GM21786 (cell line): ENCODE measurements at regions not wholly inside any gene's neighbourhood (a gene's known extent, or its start where the extent isn't known, plus 50 kb on each side); places are given as distances from the start of the nearest gene placed in this dataset.
"Not testable (repeated sequence)": the region's sequence is repeated elsewhere in the genome, so short reads cannot be mapped to it uniquely, and the experiment has no call there.

Experiments
- ATAC-seq: cut with Tn5 transposase; IDR thresholded peaks from one replicate; pipeline ENCODE4 v1.9.1; 2021; ENCODE audit not compliant: unreplicated experiment

DNA sequence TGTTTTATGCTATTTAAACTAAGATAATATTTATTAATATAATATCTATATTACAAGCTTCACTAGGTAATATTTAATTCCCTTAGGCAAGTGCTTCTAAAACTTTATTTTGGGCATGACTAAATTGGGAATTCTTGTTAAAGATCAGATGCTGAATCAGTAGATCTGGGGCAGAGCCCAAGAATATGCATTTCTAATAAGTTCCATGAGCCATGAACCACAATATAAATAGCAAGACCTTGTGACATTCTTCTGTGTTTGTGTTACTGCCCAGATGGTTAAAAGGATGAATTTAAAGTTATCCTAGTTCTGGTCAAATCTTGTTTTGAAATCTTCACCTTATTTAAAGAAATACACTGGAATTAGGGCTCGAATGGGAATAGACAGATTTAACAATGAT is 258.4 kb upstream of the CACNA2D1 start:
- ATAC-seq: no peak

DNA sequence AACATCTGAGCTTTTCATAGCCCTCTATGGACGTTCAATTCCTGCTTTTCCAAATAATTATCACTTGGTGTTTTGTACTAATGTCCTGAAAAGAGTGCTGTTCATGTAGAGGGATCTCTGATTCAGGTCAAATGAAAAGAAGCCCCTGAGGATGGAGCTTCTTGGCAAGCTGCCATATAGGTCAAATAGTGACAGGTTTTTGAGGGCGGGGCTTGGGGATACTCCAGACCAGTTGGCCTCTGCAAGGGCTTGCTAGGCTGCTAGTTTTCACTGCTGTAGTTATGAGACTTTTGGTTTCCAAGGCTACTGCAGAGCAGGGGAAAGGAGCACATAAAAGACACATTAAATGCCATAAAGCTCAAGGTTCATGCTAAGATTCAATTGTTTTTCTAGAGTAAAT is 257.2 kb upstream of the CACNA2D1 start:
- no peak for ATAC-seq

DNA sequence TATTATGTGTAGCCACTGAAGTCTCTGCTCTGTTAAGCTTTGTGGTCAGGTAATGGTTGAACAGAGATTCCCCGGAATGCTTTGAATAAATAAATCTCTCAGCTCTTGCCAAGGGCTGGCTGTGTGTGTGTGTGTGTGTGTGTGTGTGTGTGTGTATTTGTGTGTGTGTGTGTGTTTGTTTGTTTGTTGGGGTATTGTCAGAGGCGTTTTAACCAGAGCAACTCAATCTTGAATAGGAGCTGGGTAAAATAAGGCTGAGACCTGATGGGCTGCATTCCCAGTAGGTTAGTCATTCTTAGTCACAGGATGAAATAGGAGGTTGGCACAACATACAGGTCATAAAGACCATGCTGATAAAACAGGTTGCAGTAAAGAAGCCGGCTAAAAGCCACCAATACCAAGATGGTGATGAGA is 256.2 kb upstream of the CACNA2D1 start:
- no peak for ATAC-seq

DNA sequence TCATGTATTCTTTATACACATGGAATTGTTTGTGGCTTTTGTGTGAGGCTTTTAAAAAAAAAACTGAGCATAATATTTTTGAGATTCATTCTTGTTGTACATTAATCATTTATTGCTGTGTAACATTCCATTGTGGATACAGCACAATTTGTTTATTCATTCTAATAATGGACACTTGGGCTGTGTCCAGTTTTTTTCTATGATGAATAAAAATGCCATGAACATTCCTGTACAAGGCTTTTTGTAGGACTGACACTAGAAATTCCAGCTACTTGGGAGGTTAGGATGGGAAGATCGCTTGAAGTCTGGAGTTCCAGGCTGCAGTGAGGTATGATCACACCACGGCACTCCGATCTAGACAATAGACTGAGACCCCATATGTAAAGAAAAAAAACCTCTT is 254.3 kb upstream of the CACNA2D1 start:
- ATAC-seq: no peak

DNA sequence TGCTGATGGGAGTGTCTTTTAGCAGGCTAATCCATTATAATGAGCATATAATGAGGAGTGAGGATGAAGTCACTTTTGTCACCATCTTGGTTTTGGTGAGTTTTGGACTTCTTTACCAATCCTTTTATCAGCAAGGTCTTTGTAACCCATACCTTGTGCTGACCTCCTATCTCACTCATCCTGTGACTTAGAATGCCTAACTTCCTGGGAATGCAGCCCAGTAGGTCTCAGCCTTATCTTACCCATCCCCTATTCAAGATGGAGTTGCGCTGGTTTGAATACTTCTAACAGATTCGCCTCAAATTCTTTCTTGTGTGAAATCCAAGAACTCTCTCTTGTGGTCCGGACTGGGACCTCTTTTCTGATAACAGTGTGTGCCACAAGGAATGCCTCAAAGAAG is 253.1 kb upstream of the CACNA2D1 start:
- ATAC-seq: no peak

DNA sequence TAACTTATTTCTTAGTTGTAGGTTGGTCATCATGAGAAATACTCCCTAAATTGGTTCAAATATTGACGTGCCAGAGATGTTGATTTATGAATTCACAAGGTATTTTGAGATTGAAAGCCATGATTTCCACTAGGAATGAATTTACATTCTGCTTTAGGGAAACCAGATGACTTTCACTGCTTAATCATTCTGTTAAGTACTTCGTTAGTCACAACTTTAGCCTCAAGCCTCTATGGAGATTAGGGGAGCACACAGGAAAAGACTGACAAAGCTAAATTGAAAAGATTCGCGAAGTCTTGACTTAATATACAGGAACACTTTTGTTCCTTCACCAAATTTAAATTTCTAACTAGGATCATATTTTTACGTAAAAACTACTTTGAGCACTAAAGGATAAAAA is 250.4 kb upstream of the CACNA2D1 start:
- ATAC-seq: no peak

DNA sequence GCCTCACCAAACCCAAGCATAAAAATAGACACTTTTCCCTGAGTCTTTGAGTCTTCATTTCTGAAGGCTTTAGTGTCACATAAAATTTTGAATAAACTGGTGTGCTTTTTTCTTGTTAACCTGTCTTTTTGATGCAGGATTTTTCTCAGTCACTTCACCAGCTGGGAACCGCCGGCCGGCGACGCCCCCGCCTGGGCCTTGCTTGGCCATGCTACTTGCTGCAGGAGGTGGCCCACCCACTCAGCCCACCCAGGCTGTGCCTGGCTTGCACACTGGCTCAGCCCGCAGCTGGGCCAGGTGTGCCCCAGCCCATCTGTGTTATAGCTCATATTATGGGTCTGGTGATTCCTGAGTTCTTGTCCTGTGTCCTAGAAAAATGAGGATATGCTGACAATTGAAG is 247.4 kb upstream of the CACNA2D1 start:
- no peak for ATAC-seq

DNA sequence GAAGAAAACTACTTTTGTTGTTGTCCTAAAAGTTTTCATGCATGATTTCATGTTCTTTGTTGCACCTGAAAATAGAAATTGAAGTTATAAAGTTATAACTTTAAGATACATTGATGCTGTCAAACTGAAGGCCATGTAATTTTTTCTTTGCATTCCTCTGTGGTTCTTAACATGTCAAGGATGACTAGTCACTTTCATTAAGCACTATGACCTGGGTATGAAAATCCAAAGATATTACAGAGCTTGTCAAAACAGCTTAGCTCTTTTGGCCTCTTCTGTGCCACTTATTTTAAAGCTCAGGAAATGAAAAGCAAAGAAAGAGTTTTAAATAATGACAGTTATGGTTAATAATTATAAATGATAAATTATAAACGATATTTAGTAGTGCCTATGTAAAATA is 241.6 kb upstream of the CACNA2D1 start:
- no peak for ATAC-seq

DNA sequence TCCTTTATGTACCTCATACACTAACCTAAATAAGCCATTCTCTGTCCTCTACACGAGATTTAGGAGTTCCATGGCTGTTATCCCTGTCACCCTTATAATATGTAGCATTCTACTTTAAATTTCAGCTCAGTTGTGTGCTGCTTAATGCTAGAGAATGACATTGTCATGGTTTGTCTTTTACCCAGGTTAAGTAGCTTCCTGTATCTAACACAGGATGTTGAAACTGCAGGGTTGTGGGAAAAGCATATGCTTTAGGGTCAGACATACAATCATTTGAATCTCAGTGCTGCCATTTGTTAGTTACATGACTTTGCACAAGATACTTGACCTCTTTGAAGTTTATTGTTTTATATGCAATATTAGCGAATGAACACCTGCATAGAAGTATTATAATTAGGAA is 235.1 kb upstream of the CACNA2D1 start:
- ATAC-seq: no peak

DNA sequence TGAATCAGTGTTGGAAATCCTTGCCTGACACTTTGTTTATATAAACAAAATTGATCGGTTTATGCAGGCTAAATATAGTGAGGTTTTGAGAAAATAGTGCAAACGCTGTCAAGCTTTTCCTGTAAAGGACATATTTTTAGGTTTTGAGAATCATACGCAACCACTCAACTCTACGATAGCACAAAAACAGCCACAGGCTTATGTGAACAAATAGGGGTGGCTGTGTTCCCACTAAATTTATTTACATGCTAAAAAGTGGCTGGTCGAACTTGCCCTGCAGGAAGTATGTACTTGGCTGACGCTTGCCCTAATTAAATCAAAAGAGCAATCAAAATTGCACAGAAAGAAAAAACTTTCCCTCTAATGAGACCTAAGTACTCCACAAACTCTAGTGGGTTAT is 234.7 kb upstream of the CACNA2D1 start:
- ATAC-seq: no peak

DNA sequence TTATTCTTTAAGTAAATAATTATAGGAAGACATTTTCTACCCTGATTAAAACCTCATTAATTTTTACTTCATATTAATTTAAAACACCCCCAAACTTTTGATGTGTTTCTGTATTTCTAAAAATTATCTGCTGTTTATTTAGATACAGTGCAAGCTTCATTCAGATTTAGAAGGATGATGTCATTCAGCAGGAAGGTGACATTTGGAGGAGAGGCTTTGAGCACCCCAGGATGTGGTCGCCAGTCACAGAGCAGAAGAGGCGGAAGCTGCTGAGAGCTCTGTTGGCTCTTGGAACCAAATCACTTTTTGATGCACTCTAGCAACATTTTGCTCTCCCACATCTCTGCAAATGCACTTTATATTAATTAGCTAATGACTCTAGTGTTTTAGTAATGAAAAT is 233.9 kb upstream of the CACNA2D1 start:
- ATAC-seq: peak; percentile 66

DNA sequence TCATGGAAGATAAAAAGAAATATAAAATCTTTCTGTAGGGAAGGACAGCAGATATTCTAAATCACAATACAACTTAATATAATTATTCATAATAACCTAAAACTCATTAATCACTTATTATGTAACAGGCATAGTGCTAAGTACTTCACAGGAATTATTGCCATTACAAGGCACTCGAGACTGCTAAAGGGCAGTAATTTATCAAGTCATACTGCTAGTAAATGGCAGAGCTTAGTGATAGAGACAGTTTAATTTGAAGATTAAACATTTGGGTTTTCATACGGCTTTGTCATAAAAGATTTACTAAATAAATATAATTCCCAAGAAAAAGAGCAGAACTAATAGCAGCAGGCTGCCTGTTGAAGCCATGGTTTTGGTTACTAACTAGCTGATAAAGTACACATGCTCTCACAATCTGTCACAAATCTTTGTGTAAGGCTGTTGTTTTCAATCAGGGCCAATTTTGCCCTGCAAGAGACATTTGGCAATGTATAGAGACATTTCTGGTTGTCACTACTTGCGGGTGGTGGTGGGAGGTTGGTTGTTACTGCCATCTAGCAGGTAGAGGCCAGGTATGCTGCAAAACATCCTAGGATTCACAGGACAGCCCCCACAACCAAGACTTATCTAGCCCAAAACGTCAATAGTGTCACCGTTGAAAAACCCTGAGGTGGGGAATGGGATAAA is 233.3 kb upstream of the CACNA2D1 start:
- ATAC-seq: no peak

DNA sequence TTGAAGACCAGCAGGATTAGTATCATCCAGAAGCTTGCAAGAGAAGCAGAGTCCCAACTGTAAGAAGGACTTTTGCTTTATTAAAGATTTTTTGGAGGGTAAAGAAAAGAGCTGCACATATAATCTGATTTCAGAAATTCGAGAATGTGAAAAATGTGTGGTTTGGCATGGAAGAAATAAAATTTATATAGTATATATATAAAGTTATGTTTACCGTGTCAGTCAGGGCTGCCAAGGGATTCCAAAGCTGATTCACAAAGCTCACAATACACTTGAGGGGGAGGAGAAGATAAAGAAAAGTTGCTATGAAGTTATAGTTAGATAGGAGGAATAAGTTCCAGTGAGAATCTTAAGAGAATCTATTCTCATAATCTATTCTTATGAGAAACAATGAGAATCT is 231.8 kb upstream of the CACNA2D1 start:
- no peak for ATAC-seq

DNA sequence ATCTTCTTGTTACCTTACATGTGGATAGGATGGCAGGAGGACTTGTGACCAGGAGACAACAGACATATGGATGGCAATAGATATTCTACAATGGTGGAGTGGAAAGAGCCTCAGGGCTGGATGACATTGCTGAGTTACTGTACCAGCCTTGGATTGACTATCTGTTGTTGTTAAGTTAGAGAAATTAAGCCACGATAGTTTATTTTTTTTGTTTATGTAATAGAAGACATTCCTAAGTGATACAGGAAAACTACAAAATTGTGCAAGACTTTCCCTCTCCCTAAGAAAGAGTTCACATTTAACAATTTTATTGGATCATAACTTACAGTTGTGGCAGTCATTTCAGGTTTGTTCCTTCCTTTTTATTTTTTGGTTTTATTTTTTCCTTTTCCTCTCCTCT is 230.7 kb upstream of the CACNA2D1 start:
- no peak for ATAC-seq

DNA sequence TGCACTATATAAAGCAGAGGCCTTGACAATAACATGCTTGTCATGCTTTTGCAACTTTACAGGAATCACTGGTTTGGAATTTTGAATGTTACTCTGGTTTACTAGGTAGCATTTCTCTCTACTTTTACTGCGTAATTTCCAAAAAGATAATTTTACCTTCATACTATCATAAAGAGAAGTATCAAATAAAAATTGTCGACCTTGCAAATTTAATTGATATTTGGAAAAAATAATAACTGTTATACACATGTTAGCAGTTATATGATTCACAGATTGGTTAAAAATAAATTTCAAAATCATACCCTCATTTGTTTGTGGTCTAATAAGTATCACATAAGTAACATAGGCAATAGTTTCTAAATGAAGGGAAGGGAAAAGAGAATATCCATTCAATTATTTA is 228.5 kb upstream of the CACNA2D1 start:
- no peak for ATAC-seq

DNA sequence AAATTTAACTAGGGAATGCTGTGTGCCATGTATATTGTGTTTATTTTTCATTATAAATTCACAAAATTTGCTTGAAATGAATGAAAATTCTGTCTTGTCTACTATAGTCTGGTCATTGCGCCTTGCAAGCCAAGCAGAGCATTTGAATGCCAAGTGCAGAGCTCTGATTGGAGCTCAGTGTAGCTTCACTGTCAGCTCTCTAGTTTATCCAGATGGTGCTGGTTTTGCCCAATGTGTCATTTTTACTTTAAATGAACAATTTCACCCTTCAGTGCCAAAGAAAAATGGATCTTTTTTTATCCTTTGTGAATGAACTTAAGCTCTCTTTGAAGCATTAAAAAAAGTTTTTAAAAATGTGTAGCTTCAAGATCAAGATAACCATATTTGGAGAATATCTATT is 225.6 kb upstream of the CACNA2D1 start:
- no peak for ATAC-seq

DNA sequence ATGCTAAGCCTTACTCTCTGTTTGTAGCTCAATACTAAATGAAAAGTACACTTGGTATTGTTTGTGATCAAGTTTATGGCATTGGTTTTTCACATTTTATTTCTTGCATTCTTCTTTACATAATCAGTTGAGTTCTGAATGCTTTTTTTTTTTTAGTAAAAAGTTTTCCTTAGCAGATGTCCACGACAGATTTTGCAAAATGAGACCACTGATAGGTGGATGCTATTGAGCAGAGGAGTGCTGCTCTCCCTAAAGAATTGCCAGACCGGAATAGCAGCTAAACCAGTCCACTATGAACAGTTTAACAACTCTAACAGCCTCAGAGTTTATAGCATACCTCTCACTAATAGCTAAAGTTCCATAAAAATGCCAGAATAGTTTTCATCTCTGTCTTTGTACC is 225.1 kb upstream of the CACNA2D1 start:
- ATAC-seq: no peak

DNA sequence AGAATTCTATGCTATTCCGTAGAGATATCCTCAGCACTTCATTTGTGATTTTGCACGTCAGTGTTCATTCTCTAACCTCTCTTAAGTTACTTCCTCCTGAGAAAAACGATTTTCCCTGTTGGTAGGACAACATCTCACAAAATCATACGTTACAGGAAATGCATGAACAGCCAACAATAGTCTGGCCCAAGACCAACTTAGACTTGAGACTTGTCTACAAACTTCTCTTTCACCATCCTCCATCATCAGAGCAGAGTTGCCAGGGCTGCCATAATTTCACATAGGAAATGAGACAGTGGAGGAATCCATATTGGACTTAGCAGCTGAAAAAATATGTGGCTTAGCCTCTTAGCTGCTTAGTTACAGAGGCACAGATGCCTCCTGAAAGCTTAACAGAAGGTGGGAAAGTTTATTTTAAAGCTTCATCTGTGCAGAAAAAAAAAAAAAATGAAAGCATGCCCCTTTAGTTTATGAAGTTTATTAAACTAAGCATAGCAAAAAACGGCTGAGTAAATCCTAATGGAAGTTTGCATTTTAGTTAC is 222.5 kb upstream of the CACNA2D1 start:
- ATAC-seq: no peak

DNA sequence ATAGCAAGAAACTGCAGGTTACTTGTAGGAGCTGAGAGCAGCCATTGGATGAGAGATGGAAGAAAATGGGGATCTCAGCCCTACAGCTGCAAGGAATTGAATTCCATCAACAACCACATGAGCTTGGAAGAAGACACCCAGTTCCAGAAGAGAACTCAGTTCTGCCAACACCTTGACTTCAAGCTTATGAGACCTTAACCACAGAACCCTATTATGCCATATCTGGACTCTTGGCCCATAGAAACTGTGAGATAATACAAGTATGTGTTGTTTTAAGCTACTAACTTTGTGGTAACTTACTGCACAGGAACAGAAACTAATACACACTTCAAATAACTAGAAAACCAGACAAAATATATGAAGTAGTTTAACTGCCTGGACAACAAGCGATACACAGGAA is 212.4 kb upstream of the CACNA2D1 start:
- ATAC-seq: no peak

DNA sequence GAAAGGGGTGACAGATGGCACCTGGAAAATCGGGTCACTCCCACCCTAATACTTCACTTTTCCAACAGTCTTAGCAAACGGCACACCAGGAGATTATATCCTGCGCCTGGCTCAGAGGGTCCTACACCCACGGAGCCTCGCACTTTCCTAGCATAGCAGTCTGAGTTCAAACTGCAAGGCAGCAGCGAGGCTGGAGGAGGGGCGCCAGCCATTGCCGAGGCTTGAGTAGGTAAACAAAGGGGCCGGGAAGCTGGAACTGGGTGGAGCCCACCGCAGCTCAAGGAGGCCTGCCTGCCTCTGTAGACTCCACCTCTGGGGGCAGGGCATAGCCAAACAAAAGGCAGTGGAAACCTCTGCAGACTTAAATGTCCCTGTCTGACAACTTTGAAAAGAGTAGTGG is 206.5 kb upstream of the CACNA2D1 start:
- ATAC-seq: not testable (repeated sequence)

DNA sequence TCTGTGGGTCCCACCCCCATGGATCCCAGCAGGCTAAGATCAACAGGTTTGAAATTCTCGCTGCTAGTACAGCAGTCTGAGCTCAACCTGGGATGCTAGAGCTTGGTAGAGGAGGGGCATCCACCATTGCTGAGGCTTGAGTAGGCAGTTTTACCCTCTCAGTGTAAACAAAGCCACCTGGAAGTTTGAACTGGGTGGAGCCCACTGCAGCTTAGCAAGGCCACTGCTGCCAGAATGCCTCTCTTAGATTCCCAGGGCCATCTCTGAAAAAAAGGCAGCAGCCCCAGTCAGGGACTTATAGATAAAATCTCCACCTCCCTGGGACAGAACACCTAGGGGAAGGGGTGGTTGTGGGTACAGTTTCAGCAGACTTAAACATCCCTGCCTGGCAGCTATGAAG is 190.0 kb upstream of the CACNA2D1 start:
- no peak for ATAC-seq

DNA sequence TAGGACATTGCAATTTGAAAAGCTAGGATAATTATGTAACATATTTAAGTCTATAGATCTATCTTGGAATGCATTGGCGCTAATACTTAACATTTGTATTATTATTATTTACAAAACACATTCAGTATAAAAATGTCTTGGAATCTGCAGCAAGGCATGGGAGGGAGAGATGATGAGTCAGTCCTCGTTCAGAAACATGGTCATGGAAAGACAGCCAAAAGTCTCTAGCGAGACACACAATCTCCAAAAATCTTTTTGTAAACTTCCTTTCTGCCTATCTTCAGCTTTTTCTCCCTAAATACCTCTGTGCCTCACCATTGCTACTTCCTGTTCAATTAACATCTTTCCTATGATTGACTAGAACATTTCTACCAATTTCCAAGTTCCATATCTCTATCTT is 188.4 kb upstream of the CACNA2D1 start:
- ATAC-seq: no peak

DNA sequence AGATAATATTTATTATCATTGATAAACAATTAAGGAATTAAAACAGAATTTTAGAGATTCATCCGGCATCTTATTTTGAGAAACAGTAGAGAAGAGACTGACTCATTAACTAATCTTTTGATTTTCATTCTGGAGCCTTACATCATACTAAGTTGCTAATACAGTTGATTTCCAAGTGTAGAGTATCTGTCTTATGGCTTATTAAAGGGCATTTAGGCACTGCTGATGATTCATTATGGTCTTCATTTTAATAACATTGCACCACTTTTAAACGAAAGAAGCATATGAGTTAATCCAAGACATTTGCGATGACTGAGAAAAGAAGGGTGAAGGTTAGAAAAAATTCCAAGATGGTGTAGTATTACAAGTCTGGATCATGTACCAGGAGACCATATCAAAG is 186.0 kb upstream of the CACNA2D1 start:
- ATAC-seq: no peak
